OCI-LY7 (cell line): ENCODE measurements at regions not wholly inside any gene's neighbourhood (a gene's known extent, or its start where the extent isn't known, plus 50 kb on each side); places are given as distances from the start of the nearest gene placed in this dataset.

Experiments used
- BruUV-seq: library from RNA; stranded (reverse); fragments of 400-500 nt; replicated peaks from 2 replicates; lab custom pipeline; 2021; lab: Mats Ljungman, UMichigan
- CTCF ChIA-PET: fragments of 300-600 bp; sonication (Branson Sonifier 250); formaldehyde crosslinking; loops from one replicate; lab custom pipeline; 2022; ENCODE audit warnings: antibody characterized with exemption; ENCODE audit not compliant: unreplicated experiment; lab: Charles Lee
- POLR2A ChIA-PET: fragments of 300-600 bp; sonication (Branson Sonifier 250); formaldehyde crosslinking; loops from one replicate; lab custom pipeline; 2022; ENCODE audit warnings: antibody characterized with exemption; lab: Charles Lee
- DNase-seq: peaks from one replicate; pipeline ENCODE4 v3.0.0-alpha.2; 2015; ENCODE audit warnings: low spot score
- H2AFZ ChIP-seq: fragments of 200-600 bp; sonication (generic), shearing (Covaris generic); 2 replicates; pipeline ENCODE4 v1.6.1; 2014; ENCODE audit warnings: mild to moderate bottlenecking, antibody characterized with exemption, low read length, moderate library complexity
- H3K27ac ChIP-seq: fragments of 200-600 bp; sonication (generic); 2 replicates; pipeline ENCODE4 v1.5.1; 2014; ENCODE audit warnings: mixed run types, low read depth, mild to moderate bottlenecking, moderate library complexity, low read length, inconsistent platforms; ENCODE audit not compliant: poor library complexity, severe bottlenecking
- H3K36me3 ChIP-seq: fragments of 200-600 bp; sonication (generic); 2 replicates; pipeline ENCODE4 v1.6.1; 2014; ENCODE audit warnings: mild to moderate bottlenecking, antibody characterized with exemption, low read length, moderate library complexity, mixed read lengths; ENCODE audit not compliant: insufficient read depth
- H3K4me1 ChIP-seq: fragments of 200-600 bp; sonication (generic); 2 replicates; pipeline ENCODE4 v1.5.1; 2014; ENCODE audit warnings: mild to moderate bottlenecking, low read length; ENCODE audit not compliant: insufficient read depth, poor library complexity, severe bottlenecking
- H3K4me2 ChIP-seq: fragments of 200-600 bp; sonication (generic); 2 replicates; pipeline ENCODE4 v1.6.1; 2014; ENCODE audit warnings: mild to moderate bottlenecking, low read length
- H3K4me3 ChIP-seq: fragments of 200-600 bp; sonication (generic); 2 replicates; pipeline ENCODE4 v1.5.1; 2014; ENCODE audit warnings: mild to moderate bottlenecking, low read depth, low read length; ENCODE audit not compliant: poor library complexity, severe bottlenecking
- H3K79me2 ChIP-seq: fragments of 200-600 bp; sonication (generic); 2 replicates; pipeline ENCODE4 v1.6.1; 2016; ENCODE audit warnings: low read depth, mild to moderate bottlenecking, low read length, moderate library complexity, mixed read lengths; ENCODE audit not compliant: insufficient read depth
- H3K9me2 ChIP-seq: fragments of 200-600 bp; sonication (generic); 2 replicates; pipeline ENCODE4 v1.6.1; 2016; ENCODE audit warnings: mild to moderate bottlenecking, low read length, mixed read lengths; ENCODE audit not compliant: insufficient read depth
- H3K9me3 ChIP-seq: fragments of 200-600 bp; sonication (generic); 2 replicates; pipeline ENCODE4 v1.6.1; 2014; ENCODE audit warnings: mild to moderate bottlenecking, mixed run types, low read length, mixed read lengths
- H4K20me1 ChIP-seq: fragments of 200-600 bp; sonication (generic); 2 replicates; pipeline ENCODE4 v1.6.1; 2014; ENCODE audit warnings: mild to moderate bottlenecking, antibody characterized with exemption, low read length, moderate library complexity, mixed read lengths; ENCODE audit not compliant: insufficient read depth
- EZH2phosphoT487 ChIP-seq: fragments of 200-600 bp; sonication (generic); IDR thresholded peaks from 2 replicates; pipeline ENCODE4 v1.6.1; 2018; ENCODE audit warnings: low read depth, borderline replicate concordance, mild to moderate bottlenecking, mixed run types, antibody characterized with exemption, low read length, moderate library complexity, mixed read lengths
- intact Hi-C: fragments of 100-400 bp; cut with micrococcal nuclease; formaldehyde crosslinking; loops from one replicate; pipeline ENCODE4 v1.10.0; 2022; ENCODE audit not compliant: unreplicated experiment
- TF ChIP-seq, protein P1 (sequence below): fragments of 200-600 bp; sonication (generic); conservative IDR thresholded peaks from 2 replicates; pipeline ENCODE4 v1.5.1; 2014; ENCODE audit warnings: mild to moderate bottlenecking, antibody characterized with exemption, low read length, moderate library complexity, mixed read lengths

DNA sequence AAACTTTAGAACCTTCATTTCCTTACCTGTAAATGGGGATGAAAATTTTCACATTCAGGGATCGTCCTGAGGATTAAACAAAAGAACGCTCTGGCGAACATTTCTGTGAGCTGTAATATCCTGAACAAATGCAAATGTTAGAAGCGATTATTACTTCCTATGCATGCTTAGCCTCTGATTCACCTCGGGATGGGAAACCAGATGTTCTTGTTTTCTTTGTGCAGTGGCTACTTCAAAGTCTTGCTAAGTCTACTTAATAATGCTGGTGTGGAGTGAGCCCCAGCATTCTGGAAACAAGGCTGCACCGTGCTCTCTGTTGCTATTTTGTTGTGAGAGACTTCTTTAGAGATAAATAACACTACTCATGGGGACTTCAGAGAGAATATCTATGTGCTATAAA lies 119.1 kb upstream of the PELI1 start:
- peak; percentile 10 for DNase-seq
- no peak overlapping the region for H3K27ac ChIP-seq
- H3K9me2 ChIP-seq: no peaks in the 10 kb centered on the region
- H3K36me3 ChIP-seq: no peaks in the 10 kb centered on the region
- ChIA-PET CTCF (no interaction called here), POLR2A (interaction anchor here (1.2 to 1.7 kb wide), 2 partner anchors 12 to 35 kb away, joined by 5 to 7 read pairs; no protein-coding TSS in a partner anchor)
- H3K79me2 ChIP-seq: no peaks in the 10 kb centered on the region
- no peak overlapping the region for H2AFZ ChIP-seq
- H3K4me3 ChIP-seq: no peak overlapping the region
- no TSS peak for BruUV-seq
- TF ChIP-seq, protein P1, sequence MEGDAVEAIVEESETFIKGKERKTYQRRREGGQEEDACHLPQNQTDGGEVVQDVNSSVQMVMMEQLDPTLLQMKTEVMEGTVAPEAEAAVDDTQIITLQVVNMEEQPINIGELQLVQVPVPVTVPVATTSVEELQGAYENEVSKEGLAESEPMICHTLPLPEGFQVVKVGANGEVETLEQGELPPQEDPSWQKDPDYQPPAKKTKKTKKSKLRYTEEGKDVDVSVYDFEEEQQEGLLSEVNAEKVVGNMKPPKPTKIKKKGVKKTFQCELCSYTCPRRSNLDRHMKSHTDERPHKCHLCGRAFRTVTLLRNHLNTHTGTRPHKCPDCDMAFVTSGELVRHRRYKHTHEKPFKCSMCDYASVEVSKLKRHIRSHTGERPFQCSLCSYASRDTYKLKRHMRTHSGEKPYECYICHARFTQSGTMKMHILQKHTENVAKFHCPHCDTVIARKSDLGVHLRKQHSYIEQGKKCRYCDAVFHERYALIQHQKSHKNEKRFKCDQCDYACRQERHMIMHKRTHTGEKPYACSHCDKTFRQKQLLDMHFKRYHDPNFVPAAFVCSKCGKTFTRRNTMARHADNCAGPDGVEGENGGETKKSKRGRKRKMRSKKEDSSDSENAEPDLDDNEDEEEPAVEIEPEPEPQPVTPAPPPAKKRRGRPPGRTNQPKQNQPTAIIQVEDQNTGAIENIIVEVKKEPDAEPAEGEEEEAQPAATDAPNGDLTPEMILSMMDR: no peak
- TF ChIP-seq EZH2phosphoT487: no peak
- intact Hi-C loops: no loop called here
- H3K9me3 ChIP-seq: no peaks in the 10 kb centered on the region
- peaks cover 32% of the 10 kb centered on the region for H3K4me1 ChIP-seq
- peak overlapping the region; percentile 23; the same call in 1 of the 2 replicates for H3K4me2 ChIP-seq
- no peaks in the 10 kb centered on the region for H4K20me1 ChIP-seq

DNA sequence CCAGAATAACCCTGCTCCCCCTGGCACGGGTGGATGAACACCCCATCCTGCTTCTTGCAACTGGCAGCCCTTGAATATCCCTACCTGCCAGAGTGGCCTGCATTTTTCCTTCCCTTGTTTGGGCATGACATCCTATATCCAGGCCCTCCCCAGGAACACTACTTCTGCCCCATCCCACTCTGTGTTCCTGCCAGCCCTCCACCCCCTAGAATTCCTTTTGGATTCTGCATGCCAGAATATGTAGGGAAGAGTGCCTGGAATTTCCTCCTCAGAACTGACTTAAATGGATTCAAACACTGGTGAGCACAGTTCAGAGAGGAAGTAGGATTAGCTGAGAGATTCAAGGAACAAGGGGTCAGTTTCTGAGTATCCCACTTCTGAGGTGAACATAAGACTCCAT lies 123.5 kb upstream of the PELI1 start:
- Histone ChIP-seq H3K9me2 (no peaks in the 10 kb centered on the region), H3K9me3 (no peaks in the 10 kb centered on the region), H3K36me3 (no peaks in the 10 kb centered on the region), H4K20me1 (no peaks in the 10 kb centered on the region), H3K79me2 (no peaks in the 10 kb centered on the region), H3K4me3 (no peak overlapping the region), H2AFZ (no peak overlapping the region), H3K4me2 (no peak overlapping the region), H3K27ac (no peak overlapping the region), H3K4me1 (peaks cover 9% of the 10 kb centered on the region)
- DNase-seq: no peak
- no peak for TF ChIP-seq EZH2phosphoT487
- TF ChIP-seq, protein P1: no peak
- ChIA-PET CTCF (no interaction called here), POLR2A (interaction anchor here (0.6 kb wide), 2 partner anchors 105 to 229 kb away, joined by 3 to 4 read pairs; no protein-coding TSS in a partner anchor)
- BruUV-seq: no TSS peak
- intact Hi-C loops: no loop called here

DNA sequence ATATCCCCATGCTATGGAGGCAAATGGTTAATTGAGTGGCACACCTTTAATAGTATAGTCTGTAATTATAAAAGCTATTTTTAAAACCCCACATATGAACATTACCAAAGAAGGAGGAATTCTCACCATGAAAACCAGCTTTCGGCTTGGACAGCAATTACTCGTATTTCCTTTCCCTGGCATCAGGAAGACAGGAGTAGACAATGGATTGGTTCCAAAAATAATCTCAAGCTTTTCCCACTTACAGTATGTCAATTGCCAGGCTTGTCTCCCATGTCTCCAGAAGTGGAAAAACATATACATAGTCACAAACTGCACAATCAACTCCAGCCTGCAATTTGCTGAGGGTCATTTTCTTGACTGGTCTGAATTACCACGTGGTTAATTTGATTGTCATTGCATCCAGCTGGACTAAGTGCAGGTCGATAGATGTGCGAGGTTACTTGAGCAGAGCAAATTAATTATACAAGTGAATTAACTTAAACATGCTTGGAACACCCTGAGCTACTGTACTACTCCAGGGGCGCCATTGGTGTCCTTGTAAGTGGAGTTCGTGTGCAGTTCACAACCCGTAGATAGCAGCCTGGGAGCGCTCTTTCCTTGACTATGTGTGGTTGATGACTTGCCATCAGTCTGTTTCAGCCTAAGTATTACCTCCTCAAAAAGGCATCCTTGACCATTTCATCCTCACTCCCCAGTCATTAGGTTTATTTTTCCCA lies 124.3 kb upstream of the PELI1 start:
- no peaks in the 10 kb centered on the region for H3K36me3 ChIP-seq
- H3K79me2 ChIP-seq: no peaks in the 10 kb centered on the region
- ChIA-PET CTCF (no interaction called here), POLR2A (interaction anchor here (0.6 to 1.3 kb wide), 3 partner anchors 64 to 246 kb away, joined by 3 to 4 read pairs (median 3); no protein-coding TSS in a partner anchor)
- no peak overlapping the region for H3K4me3 ChIP-seq
- no peak overlapping the region for H2AFZ ChIP-seq
- TF ChIP-seq EZH2phosphoT487: no peak
- TF ChIP-seq, protein P1: no peak
- no TSS peak for BruUV-seq
- intact Hi-C loops: no loop called here
- no peaks in the 10 kb centered on the region for H4K20me1 ChIP-seq
- H3K9me2 ChIP-seq: no peaks in the 10 kb centered on the region
- no peak overlapping the region for H3K27ac ChIP-seq
- H3K4me1 ChIP-seq: peaks cover 9% of the 10 kb centered on the region
- H3K9me3 ChIP-seq: no peaks in the 10 kb centered on the region
- no peak overlapping the region for H3K4me2 ChIP-seq
- DNase-seq: no peak
